HEK293 (cell line): ENCODE measurements at regions not wholly inside any gene's neighbourhood (a gene's known extent, or its start where the extent isn't known, plus 50 kb on each side); places are given as distances from the start of the nearest gene placed in this dataset.

Experiments
- CTCF ChIA-PET: fragments of 350-600 bp; formaldehyde crosslinking; extraction: SDS; loops from one replicate; lab custom pipeline; 2021; ENCODE audit warnings: antibody characterized with exemption; lab: Yijun Ruan, JAX
- POLR2A ChIA-PET: fragments of 300-600 bp; formaldehyde crosslinking; extraction: SDS; loops from one replicate; lab custom pipeline; 2020; ENCODE audit warnings: antibody characterized with exemption, inconsistent platforms; lab: Yijun Ruan, JAX
- H3K27ac ChIP-seq: fragments of 200-500 bp; sonication (Bioruptor generic); 2 replicates; pipeline ENCODE4 v1.5.1; 2014; ENCODE audit warnings: low read depth, low read length, control low read depth, inconsistent platforms; ENCODE audit errors: extremely low read depth
- H3K36me3 ChIP-seq, 2 experiments: fragments of 200-500 bp in 1 of 2; sonication (Bioruptor generic) in 1 of 2; 1 replicate in 1 of 2; 2 replicates in 1 of 2; pipeline ENCODE4 v1.5.1; 2014 to 2017; ENCODE audit warnings: inconsistent platforms in 2 of 2, low read length in 2 of 2; ENCODE audit not compliant: control insufficient read depth in 2 of 2, insufficient read depth in 1 of 2
- H3K4me1 ChIP-seq: fragments of 200-500 bp; sonication (Bioruptor generic); 2 replicates; pipeline ENCODE4 v1.5.1; 2014; ENCODE audit warnings: mild to moderate bottlenecking, low read length, inconsistent platforms; ENCODE audit not compliant: control insufficient read depth, insufficient read depth
- H3K4me3 ChIP-seq: 2 replicates; pipeline ENCODE4 v1.5.1; 2011; ENCODE audit warnings: low read depth, mild to moderate bottlenecking, control low read depth, low read length, moderate library complexity
- H3K9me3 ChIP-seq: fragments of 200-500 bp; sonication (Bioruptor generic); 2 replicates; pipeline ENCODE4 v1.5.1; 2014; ENCODE audit warnings: low read depth, low read length, inconsistent platforms; ENCODE audit not compliant: control insufficient read depth, insufficient read depth
- AEBP2 ChIP-seq: fragments of 450-650 bp; formaldehyde crosslinking; IDR thresholded peaks from 2 replicates; pipeline ENCODE4 v1.5.1; 2016; ENCODE audit warnings: missing biosample characterization, missing genetic modification characterization, borderline replicate concordance
- ATF2 ChIP-seq: fragments of 450-650 bp; formaldehyde crosslinking; IDR thresholded peaks from 2 replicates; pipeline ENCODE4 v1.5.1; 2016; ENCODE audit warnings: missing biosample characterization, missing genetic modification characterization, low read depth
- GLI4 ChIP-seq: fragments of 450-650 bp; formaldehyde crosslinking; IDR thresholded peaks from 2 replicates; pipeline ENCODE4 v1.5.1; 2016; ENCODE audit warnings: missing biosample characterization, missing genetic modification characterization
- INSM2 ChIP-seq: fragments of 450-650 bp; formaldehyde crosslinking; IDR thresholded peaks from 2 replicates; pipeline ENCODE4 v1.5.1; 2016; ENCODE audit warnings: missing biosample characterization, missing genetic modification characterization
- KLF1 ChIP-seq: fragments of 450-650 bp; formaldehyde crosslinking; IDR thresholded peaks from 2 replicates; pipeline ENCODE4 v1.5.1; 2016; ENCODE audit warnings: missing biosample characterization, missing genetic modification characterization
- SP2 ChIP-seq: fragments of 450-650 bp; formaldehyde crosslinking; IDR thresholded peaks from 2 replicates; pipeline ENCODE4 v1.5.1; 2016; ENCODE audit warnings: missing biosample characterization, missing genetic modification characterization
- SP3 ChIP-seq: fragments of 450-650 bp; formaldehyde crosslinking; IDR thresholded peaks from 2 replicates; pipeline ENCODE4 v1.5.1; 2016; ENCODE audit warnings: missing biosample characterization, missing genetic modification characterization
- ZBTB17 ChIP-seq: fragments of 450-650 bp; formaldehyde crosslinking; IDR thresholded peaks from 2 replicates; pipeline ENCODE4 v1.5.1; 2016; ENCODE audit warnings: missing biosample characterization, missing genetic modification characterization
- ZBTB21 ChIP-seq: fragments of 450-650 bp; formaldehyde crosslinking; IDR thresholded peaks from 2 replicates; pipeline ENCODE4 v1.5.1; 2017; ENCODE audit warnings: missing biosample characterization, missing genetic modification characterization
- ZBTB7A ChIP-seq: fragments of 450-650 bp; formaldehyde crosslinking; IDR thresholded peaks from 2 replicates; pipeline ENCODE4 v1.5.1; 2016; ENCODE audit warnings: low read depth, missing biosample characterization, missing genetic modification characterization
- ZBTB8A ChIP-seq: fragments of 450-650 bp; formaldehyde crosslinking; IDR thresholded peaks from 2 replicates; pipeline ENCODE4 v1.5.1; 2016; ENCODE audit warnings: missing biosample characterization, missing genetic modification characterization
- ZFP41 ChIP-seq: fragments of 450-650 bp; formaldehyde crosslinking; IDR thresholded peaks from 2 replicates; pipeline ENCODE4 v1.5.1; 2016; ENCODE audit warnings: missing biosample characterization, missing genetic modification characterization, borderline replicate concordance
- ZNF155 ChIP-seq: fragments of 450-650 bp; formaldehyde crosslinking; IDR thresholded peaks from 2 replicates; pipeline ENCODE4 v1.5.1; 2016; ENCODE audit warnings: missing biosample characterization, missing genetic modification characterization
- ZNF2 ChIP-seq: fragments of 450-650 bp; formaldehyde crosslinking; IDR thresholded peaks from 2 replicates; pipeline ENCODE4 v1.5.1; 2016; ENCODE audit warnings: missing biosample characterization, missing genetic modification characterization
- ZNF280D ChIP-seq: fragments of 450-650 bp; formaldehyde crosslinking; IDR thresholded peaks from 2 replicates; pipeline ENCODE4 v1.5.1; 2016; ENCODE audit warnings: missing biosample characterization, missing genetic modification characterization
- ZNF449 ChIP-seq: fragments of 450-650 bp; formaldehyde crosslinking; IDR thresholded peaks from 2 replicates; pipeline ENCODE4 v1.5.1; 2017; ENCODE audit warnings: missing biosample characterization, mild to moderate bottlenecking, missing genetic modification characterization, moderate library complexity
- ZNF610 ChIP-seq: fragments of 450-650 bp; formaldehyde crosslinking; IDR thresholded peaks from 2 replicates; pipeline ENCODE4 v1.5.1; 2016; ENCODE audit warnings: missing biosample characterization, missing genetic modification characterization, borderline replicate concordance
- ZNF623 ChIP-seq: fragments of 450-650 bp; formaldehyde crosslinking; IDR thresholded peaks from 2 replicates; pipeline ENCODE4 v1.5.1; 2016; ENCODE audit warnings: missing biosample characterization, missing genetic modification characterization
- ZNF654 ChIP-seq: fragments of 450-650 bp; formaldehyde crosslinking; IDR thresholded peaks from 2 replicates; pipeline ENCODE4 v1.5.1; 2016; ENCODE audit warnings: low read depth, missing biosample characterization, missing genetic modification characterization
- ZNF776 ChIP-seq: fragments of 450-650 bp; formaldehyde crosslinking; IDR thresholded peaks from 2 replicates; pipeline ENCODE4 v1.5.0; 2017; ENCODE audit warnings: missing biosample characterization, missing genetic modification characterization, borderline replicate concordance
- ZNF792 ChIP-seq: fragments of 450-650 bp; formaldehyde crosslinking; IDR thresholded peaks from 2 replicates; pipeline ENCODE4 v1.5.1; 2016; ENCODE audit warnings: missing biosample characterization, missing genetic modification characterization
- ZSCAN30 ChIP-seq: fragments of 450-650 bp; IDR thresholded peaks from 2 replicates; pipeline ENCODE4 v1.5.1; 2018; ENCODE audit warnings: missing biosample characterization, mild to moderate bottlenecking, missing genetic modification characterization, moderate library complexity

- no peaks in the 10 kb centered on the region for H3K9me3 ChIP-seq
- POLR2A ChIA-PET: no interaction called here
- H3K4me1 ChIP-seq: no peaks in the 10 kb centered on the region
- CTCF ChIA-PET: interaction anchor here (0.5 to 0.7 kb wide), 2 partner anchors 13 to 1813 kb away, joined by 3 read pairs; no protein-coding TSS in a partner anchor
- no peak overlapping the region for H3K27ac ChIP-seq
- no peaks in the 10 kb centered on the region for H3K36me3 ChIP-seq
- TF ChIP-seq ZBTB8A (tag by site-specific recombination) (no peak), KLF1 (tag by site-specific recombination) (no peak), ZNF654 (no peak), ZBTB21 (tag by site-specific recombination) (no peak), ZNF623 (tag by site-specific recombination) (no peak), SP2 (tag by site-specific recombination) (no peak), ZNF2 (no peak), ZNF792 (tag by site-specific recombination) (no peak), ZFP41 (tag by site-specific recombination) (no peak), ZNF155 (no peak), INSM2 (no peak), GLI4 (tag by site-specific recombination) (no peak), ZSCAN30 (no peak), ZBTB7A (no peak)
- H3K4me3 ChIP-seq: no peak overlapping the region
These were observed 107.7 kb downstream of the CBLN2 start for GRCh38 chr18:72436401-72436800.

- Histone ChIP-seq H3K9me3 (no peaks in the 10 kb centered on the region), H3K4me1 (no peaks in the 10 kb centered on the region), H3K36me3 (no peaks in the 10 kb centered on the region), H3K27ac (no peak overlapping the region), H3K4me3 (no peak overlapping the region)
- POLR2A ChIA-PET: no interaction called here
- CTCF ChIA-PET: no interaction called here
- peak; percentile 40; the same call in 1 of the 2 replicates for TF ChIP-seq ATF2 (tag by site-specific recombination)
- no peak for TF ChIP-seq ZNF449 (tag by site-specific recombination)
- TF ChIP-seq ZNF610 (tag by site-specific recombination): no peak
- no peak for TF ChIP-seq AEBP2 (tag by site-specific recombination)
- no peak for TF ChIP-seq ZNF776 (tag by site-specific recombination)
- TF ChIP-seq ZBTB17: no peak
- no peak for TF ChIP-seq SP3 (tag by site-specific recombination)
- TF ChIP-seq ZNF280D (tag by site-specific recombination): no peak
These were observed 110.4 kb downstream of the CBLN2 start for GRCh38 chr18:72433756-72434155.
